ENCODE measurements at regions not wholly inside any gene's neighbourhood (a gene's known extent, or its start where the extent isn't known, plus 50 kb on each side); places are given as distances from the start of the nearest gene placed in this dataset.
"Not testable (repeated sequence)": the region's sequence is repeated elsewhere in the genome, so short reads cannot be mapped to it uniquely, and the experiment has no call there.

DNA sequence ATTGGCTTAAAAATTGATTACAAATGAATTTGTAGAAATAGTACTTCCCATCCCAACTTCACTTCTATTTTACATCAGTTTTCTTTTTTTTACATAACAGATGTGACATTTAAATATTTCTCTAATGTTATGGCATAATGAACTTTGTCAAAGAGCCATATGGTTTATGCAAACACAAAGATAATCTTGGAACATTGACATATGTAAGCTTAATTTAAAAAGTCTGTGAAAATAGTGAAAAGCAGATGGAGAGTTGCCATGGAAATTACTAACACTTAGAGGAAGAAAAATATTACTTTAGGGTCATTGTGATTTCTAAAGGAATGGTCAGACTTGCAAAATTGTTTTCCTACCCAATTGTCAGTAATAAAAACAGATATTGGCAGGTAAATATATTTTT, 232.4 kb downstream of the AEBP2 start:
- no peak for DNase-seq

DNA sequence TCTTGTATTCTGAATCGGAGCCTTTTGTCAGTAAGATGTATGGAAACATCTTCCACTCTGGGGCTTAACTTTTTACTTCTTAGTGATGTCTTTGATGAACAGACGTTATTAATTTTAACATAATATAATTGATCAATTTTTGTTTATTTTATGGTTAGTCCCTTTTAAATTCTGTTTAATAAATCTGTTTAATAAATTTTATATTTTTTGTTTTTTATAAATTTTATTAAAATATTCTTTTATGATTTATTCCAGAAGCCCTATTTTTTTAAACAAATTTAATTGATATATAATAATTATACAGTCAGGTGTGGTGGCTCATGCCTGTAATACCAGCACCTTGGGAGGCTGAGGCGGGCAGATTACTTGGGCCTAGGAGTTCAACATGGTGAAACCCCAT, 235.1 kb downstream of the AEBP2 start:
- no peak for DNase-seq

DNA sequence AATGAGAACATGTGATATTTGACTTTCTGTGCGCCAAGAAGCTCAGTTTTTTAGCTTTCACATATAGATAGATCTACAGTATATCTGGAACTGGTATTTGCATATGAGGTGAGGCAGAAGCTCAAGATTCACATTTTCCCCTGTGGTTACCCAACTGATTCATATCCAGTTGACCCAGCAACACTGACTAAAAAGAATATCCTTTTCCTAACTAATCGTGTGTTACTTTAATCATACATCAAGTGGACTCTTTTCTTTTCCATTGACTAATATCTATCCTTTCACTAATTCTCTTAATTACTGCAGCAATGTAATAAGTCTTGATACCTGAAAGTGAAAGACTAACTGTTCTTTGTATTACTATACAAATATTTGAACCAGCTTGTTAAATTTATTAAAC, 236.1 kb downstream of the AEBP2 start:
- no peak for DNase-seq

DNA sequence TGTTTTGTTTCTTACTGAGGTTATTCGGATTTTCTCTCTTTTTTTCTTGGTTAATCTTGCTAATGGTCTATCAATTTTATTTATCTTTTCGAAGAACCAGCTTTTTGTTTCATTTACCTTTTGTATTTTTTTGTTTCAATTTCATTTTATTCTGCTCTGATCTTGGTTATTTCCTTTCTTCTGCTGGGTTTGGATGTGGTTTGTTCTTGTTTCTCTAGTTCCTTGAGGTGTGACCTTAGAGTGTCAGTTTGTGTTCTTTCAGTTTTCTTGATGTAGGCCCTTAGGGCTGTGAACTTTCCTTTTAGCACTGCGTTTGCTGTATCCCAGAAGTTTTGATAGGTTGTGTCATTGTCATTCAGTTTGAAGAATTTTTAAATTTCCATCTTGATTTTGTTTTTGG, 239.2 kb downstream of the AEBP2 start:
- DNase-seq = not testable (repeated sequence)

DNA sequence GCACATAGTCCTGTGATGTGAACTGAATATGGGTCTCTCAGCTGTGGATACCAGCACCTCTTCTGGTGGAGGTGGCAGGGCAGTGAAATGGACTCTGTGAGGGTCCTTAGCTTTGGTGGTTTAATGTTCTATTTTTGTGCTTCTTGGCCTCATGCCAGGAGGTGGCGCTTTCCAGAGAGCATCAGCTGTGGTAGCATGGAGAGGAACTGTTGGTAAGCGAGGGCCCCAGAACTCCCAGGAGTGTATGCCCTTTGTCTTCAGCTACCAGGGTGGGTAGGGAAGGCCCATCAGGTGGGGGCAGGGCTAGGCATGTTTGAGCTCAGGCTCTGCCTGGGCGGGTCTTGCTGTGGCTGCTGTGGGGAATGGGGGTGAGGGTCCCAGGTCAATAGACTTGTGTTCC, 241.7 kb downstream of the AEBP2 start:
- no peak for DNase-seq

DNA sequence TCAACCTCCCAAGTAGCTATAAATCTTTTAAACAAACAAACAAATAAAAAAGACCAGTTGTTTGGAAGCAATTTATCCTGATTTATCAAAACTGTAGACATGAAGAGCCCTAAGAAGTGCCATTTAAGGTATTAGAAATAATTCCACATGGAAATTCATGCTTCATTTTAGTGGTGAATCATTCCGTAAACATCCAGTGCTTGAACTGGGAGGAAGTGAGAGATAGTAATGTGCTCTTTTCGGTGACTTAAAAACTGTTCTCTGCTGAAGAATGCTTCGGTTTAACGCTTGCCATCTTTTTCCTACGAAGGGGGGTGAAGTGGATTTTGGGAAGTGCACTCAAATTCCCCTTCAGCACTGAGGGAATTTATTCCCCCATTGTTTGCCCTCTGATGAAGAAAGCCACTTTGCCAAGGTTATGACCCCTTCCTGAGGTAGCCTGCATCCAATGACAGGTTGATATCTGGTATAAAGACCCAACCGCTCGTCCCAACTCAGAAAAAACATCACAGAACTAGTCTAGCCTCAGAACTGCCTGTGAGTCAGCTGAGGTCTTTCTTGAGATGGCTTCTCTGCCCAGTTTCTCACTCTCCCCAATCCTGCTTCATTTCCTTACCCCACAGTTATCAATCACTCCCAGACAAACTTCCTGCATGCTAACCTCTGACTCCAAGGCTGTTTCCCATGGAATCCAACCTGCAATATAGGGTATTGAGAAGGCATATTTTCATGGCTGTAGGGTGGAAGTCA, 244.1 kb downstream of the AEBP2 start:
- no peak for DNase-seq

DNA sequence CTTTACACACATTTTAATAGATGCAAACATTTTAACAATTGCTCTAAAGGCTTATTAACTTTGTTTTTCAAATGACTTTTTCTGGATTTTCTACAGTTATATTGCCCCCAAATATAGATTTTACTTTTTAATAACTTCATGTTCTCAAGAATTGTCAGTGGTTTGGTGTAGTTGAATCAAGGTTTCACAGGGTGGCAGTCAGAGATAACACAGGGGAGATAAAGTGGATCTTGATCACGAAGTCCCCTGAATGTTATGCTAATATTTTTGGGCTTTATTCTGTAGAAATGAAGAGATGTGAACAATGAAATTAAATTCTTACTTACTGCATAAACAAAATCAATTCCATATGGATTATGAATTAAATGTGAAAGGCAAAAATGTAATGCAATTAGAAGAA, 248.1 kb downstream of the AEBP2 start:
- no peak for DNase-seq

DNA sequence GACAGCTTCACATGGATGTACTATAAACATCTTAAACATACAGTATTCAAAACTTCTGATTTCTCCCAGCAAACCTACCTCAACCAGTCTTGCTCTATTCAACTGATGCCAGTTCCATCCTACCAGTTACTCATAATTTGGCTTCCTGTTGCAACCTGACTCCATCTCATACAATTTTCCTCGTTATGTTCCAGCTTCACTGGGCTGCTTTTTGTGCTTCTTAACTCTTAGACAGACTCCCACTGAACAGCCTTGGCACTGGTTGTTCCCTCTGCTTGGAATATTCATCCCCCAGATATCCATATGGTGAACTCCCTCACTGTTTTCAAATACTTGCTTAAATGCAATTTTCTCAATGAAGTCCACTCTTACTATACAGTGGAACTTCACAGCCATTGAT, 249.2 kb downstream of the AEBP2 start:
- peak; percentile 55 for DNase-seq

DNA sequence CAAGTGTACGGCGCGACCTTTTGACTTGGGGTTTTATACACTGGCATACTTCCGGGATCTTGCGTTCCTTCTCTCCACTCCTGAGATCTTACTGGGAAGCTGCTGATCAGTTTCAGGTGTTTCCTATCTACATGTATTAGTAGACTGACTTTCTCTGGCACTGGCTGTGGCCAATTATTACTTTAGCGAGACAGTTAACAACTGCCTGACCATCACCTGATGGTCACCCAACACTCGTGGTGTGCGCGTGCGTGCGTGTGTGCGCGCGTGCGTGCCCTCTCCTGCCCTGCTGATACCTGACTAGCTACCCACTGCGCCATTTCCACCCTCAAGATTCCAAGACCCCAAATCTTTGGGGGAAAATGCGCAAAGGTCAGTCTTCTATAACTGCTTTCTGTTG, 249.9 kb downstream of the AEBP2 start:
- DNase-seq = no peak

DNA sequence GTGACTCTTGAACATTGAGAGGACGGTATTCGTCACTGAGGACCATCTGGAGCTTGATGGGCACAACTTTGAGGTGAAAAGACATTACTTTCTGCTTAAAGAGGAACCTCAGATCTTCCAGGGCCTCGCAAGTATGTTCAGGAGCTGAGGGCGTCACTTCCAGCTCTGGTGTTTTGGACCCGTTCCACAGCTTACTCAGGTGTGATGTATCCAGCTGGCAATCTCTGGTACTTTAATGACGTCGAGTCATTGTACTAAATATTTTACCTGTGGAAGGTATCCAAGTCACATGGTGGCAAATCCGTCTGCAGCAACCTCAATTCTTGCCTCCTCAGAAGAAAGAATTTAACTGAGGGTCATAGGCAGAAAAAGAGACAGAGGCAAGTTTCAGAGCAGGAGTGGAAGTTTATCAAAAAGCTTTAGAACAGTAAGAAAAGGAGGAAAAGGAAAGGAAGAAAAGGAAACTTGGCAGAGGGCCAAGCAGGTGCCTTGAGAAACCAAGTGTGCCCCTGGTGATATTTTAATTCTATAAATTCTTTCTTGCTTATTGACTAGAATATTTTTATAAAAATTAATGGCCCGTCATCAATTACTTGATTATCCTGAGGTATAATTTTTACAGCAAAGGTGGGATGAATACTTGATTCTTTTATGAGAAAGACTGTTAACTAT, 250.6 kb downstream of the AEBP2 start:
- DNase-seq = no peak

DNA sequence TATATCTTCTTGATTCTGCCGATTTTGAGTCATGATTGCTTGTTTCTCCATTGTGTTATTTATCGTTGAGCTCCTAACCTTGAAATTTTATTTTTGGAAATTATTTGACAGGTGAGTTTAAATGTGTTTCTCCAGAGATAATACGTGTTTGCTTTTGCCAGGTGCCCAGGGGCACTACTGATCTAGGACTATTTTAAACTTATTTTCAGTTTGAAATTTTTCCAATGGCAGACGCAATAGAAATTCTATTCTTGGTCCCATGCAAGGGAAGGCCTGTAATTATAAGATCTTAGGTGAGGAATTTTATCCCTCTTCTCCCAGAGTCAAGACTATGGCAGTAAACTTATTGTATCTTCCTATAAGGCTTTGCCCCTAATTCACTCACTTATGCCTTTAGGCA, 252.8 kb downstream of the AEBP2 start:
- no peak for DNase-seq

DNA sequence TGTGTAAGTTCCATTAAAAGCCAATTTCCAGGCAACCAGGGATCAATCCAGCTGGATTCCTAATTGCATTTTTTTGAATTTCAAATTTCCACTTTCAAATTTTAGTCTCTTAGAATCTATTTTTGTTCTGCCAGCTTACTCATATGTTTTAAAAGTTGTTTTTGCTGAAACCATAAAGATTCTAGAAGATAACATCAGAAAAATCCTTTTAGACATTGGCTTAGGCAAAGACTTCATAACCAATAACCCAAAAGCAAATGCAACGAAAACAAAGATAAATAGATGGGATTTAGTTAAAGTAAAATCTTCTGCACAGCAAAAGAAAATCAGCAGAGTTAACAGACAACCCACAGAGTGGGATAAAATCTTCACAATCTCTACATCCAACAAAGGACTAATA, 253.3 kb downstream of the AEBP2 start:
- no peak for DNase-seq

DNA sequence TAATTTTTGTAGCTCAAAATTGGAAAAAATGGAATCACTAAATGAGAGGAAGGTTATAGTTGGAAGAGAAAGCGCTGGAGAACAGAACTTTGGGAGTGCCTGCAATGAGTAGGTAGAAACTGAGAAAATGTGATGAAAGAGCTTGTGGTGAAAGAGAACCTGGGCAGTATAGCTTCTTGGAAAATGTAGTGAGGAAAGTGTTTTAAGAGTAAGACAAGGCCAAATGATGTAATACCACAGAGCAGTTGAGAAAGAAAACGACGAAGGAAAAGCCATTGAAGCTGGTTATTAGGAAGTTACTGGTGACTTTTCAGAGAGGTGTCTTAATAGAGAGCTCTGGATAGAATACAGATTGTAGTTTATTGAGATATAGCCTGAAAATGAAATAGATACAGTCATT, 255.3 kb downstream of the AEBP2 start:
- DNase-seq = no peak

DNA sequence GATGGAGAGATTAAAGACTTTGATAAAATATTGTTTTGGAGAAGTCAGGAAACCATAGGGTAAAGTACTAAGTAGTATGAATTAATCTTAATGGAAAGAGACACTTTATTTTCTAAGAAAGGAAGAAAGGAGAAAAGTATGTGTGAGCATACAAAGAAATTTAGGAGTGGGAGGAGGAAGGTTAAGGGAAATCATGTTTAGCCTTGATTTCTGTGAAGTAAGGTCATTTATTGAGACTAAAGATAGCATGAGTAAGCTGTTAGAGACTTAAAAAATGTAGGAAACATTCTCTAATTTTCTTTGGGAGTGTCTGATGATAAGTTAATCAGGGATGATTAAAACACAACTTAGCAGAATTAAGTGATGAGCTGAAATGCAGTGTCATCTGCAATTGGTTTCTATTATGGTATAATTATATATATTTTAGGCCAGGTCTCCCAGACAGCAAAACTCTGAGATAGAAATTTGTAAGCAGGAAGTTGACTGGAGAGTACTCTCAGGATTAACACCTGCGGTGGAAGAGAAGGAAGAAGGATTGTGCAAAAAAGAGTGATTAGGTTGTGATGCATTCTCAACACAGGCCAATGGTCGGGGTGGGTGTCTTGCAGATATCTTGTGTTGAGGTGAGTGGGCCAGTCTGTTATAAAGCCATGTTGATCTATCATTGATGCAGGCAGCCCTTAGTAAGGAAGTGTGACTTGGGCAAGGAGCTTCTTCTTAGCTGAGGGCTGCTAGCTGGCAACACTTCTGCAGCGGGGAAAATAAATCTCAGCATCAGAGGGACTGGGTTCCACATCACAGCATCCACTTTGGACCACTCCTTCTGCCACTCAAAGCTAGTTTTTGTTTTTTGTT, 256.2 kb downstream of the AEBP2 start:
- no peak for DNase-seq

DNA sequence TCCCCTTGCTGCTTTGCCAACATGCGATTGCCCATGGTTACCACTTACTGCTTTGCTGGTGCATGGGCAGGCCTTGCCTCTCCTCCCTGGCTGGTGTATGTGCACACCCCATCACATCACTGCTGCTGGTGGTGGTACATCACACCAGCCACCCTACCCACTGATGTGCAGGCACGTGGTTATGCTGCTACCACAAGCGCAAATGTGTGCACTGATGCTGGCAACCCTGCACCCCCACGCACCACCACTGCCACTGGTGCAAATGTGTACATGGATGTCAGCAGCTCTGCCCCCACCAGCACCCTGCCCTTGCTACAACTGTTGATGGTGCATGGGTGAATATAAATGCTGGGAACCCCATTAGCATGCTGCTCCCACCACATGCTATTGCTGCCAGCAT, 261.7 kb downstream of the AEBP2 start:
- no peak for DNase-seq

DNA sequence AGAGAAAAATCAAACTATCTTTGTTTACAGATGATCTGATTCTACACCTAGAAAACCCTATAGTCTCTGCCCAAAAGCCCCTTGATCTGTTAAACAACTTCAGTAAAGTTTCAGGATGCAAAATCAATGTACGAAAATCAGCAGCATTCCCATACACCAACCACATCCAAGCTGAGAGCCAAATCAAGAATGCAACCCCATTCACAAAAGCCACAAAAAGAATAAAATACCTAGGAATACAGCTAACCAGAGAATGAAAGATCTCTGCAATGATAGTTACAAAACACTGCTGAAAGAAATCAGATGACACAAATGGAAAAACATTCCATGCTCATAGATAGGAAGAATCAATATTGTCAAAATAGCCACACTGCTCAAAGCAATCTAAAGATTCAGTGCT, 265.7 kb downstream of the AEBP2 start:
- no peak for DNase-seq

DNA sequence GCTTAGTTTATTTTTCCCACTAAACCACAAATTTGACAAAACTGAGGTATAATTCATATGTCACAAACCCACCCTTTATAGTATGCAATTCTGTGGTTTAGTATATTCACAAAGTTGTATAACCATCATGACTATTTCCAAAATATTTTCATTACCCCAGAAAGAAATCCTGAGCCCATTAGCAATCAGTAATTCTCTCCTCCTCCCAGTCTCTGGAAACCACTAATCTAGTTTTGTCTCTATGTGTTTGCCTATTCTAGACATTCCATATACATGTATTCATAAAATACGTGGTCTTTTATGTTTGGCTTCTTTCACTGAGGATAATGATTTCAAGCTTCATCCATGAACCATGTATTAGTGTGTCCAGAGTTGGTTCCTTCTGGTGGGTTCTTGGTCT, 267.6 kb downstream of the AEBP2 start:
- no peak for DNase-seq

DNA sequence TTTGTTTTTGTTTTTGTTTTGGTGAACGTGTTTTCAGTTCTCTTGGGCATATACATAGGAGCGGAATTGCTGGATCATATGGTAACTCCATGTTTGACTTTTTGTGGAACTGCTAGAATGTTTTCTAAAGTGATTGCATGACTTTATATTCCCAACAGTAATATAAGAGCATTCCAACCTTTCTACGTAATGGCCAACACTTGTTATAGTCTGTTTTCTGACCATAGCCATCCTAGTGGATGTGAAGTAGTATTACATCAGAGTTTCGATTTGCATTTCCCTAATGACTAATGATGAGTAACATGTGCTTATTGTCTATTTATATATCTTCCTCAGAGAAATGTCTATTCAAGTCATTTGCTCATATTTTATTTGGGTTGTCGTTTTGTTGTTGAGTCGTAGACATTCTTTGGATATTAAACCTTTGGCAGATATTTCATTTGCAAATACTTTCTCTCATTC, 268.7 kb downstream of the AEBP2 start:
- DNase-seq = no peak

DNA sequence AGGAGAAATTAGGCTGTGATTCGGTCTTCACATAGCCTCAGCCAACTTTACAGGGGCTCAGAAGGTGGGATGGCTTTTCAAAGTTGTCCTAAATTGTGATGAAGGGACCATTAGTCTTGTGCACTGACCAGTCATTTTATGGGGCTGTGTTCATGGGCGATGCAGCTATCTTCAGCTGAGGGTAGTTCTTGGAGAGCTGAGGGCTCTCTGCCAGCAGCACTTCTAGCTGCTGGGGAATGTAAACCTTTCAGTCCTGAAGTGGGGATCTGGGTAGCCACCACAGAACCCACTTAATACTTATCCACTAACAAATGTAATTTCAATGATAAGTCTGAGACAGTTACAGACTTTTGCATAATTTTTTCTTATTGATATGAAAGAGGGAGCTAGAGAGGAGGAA, 270.6 kb downstream of the AEBP2 start:
- DNase-seq = no peak

DNA sequence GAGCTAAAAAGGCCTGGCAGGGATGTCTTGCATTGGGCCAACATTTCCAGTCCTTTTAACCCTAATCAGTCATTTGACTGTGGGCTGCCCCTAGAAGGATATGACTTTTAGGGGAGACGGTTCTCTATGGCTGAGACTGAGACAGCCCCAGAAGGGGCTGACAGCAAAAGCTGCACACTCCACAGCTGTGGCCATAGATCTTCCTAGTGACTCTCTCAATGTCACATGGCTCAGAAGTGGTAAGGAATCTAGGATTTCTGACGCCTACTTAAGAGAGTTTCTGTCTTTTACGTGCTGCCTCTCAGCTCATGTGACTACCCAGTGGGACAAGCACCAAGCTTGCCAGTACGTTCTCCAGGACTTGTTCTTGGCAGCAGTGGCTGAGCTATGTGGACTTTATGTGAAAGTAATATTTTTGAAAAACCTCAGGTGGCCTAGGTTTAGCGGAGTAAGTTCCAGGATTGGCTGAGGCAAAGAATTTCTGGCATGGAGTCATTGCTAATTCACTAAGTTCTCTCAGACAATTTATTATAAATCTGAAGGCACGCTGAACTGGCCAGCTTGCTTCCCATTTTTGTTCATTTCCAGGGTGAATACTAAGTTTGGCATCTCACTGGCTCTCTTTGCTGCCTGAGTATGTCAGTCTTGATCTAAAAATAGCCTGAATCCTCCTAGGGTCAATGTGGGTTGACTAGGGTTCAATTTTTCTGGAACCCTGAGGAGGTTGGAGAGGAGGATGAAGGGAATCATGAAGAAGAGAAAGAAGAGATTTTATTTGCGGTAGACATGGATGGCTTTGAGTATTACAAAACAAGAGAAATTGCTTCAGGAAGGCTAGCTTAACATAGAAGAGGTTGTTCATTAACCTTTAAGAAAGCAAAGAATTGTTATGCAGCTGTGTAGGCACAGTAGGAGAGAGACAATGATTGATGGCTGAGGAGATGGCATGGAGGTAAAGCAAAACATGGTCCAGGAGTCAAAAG, 271.8 kb downstream of the AEBP2 start:
- peak; percentile 90 for DNase-seq

DNA sequence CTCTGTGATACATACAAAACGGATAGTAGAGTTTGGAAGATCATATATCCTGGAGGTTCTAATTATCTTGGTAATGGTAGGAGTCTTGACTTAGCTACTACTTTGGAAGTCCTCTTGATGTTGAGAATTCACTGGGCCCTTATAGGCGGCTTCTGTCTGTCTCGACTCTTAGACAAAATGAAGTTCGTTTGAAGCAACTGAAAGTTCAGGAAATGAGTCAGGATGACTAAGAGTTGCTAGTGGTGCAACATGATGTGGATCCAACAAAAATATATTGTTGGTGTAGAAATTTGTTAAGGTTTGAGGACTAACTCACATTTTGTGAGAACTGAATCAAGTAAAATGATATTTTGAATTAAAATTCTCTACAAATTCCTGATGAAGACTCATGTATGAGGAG, 272.7 kb downstream of the AEBP2 start:
- no peak for DNase-seq

DNA sequence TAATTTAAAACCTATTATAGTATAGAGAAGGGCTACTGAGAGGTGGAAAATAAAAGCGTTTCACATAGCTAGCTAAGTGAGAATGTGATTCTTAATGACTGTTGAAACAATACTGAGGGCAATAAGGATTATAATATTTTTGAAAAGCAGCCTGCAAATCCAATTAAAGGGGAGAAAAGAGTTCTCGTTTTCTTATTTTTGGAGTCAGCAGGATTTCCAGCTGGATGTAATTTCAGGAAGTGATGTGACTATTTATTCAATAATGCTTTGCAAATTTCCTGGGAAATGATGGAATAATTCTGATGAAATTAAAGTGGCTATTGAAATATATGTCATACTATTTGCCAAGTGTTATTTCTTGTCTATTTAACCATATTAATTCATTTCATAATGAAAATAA, 279.1 kb downstream of the AEBP2 start:
- no peak for DNase-seq

DNA sequence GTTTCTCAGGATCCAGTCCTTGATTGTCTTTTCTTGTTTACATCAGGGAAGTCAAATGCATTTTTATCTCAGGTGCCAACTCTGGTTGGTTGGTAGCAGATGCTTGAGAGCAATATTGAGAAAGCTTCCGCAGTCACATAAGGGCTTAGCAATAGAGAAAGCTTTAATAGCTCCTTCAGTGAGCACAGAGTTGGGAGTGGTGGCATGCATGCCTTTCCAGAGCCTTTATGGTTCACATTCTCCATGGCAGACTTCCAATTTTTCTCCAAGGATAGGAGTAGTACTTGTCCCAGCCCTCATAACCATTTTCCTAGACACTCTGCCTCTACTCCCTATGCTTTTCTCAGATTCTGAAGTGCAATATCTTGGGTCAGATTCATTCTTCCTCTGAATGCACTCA, 280.4 kb downstream of the AEBP2 start:
- DNase-seq = no peak
